Subcutaneous abdominal adipose tissue (tissue), 5 donors: ENCODE measurements at regions not wholly inside any gene's neighbourhood (a gene's known extent, or its start where the extent isn't known, plus 50 kb on each side); places are given as distances from the start of the nearest gene placed in this dataset.

ENCODE experiments used
- H3K27ac ChIP-seq: one replicate; pipeline ENCODE4 v1.7.0; 2013; ENCODE audit warnings: low read depth, mild to moderate bottlenecking, inconsistent platforms, low read length, moderate library complexity
- H3K27me3 ChIP-seq, 5 donors: one replicate each; pipeline ENCODE4 v1.7.0; 2013; ENCODE audit warnings: low read length in 5 of 5, inconsistent platforms in 1 of 5; ENCODE audit not compliant: control insufficient read depth in 5 of 5, insufficient read depth in 4 of 5
- H3K36me3 ChIP-seq, 5 donors: one replicate each; pipeline ENCODE4 v1.7.0; 2013; ENCODE audit warnings: low read length in 5 of 5; ENCODE audit not compliant: control insufficient read depth in 5 of 5, insufficient read depth in 5 of 5
- H3K4me1 ChIP-seq, 5 donors: one replicate each; pipeline ENCODE4 v1.7.0; 2013; ENCODE audit warnings: low read length in 5 of 5, mild to moderate bottlenecking in 3 of 5, moderate library complexity in 1 of 5; ENCODE audit not compliant: control insufficient read depth in 5 of 5, insufficient read depth in 5 of 5
- H3K4me3 ChIP-seq, 5 donors: one replicate each; pipeline ENCODE4 v1.7.0; 2013; ENCODE audit warnings: low read length in 5 of 5, low read depth in 1 of 5
- H3K9ac ChIP-seq, 5 donors: one replicate each; pipeline ENCODE4 v1.7.0; 2013; ENCODE audit warnings: low read length in 5 of 5, mild to moderate bottlenecking in 4 of 5, moderate library complexity in 3 of 5
- H3K9me3 ChIP-seq, 5 donors: one replicate each; pipeline ENCODE4 v1.7.0; 2013; ENCODE audit warnings: low read length in 5 of 5; ENCODE audit not compliant: control insufficient read depth in 5 of 5
- donor health status: healthy.
- donor health status: healthy.
- donor health status: healthy.
- donor health status: healthy.
- donor health status: healthy.

- peaks cover 0 to 6% (median 0%) of the 10 kb centered on the region in 5 donors for H3K27me3 ChIP-seq
- no peak overlapping the region for H3K4me3 ChIP-seq
- H3K27ac ChIP-seq: no peak overlapping the region
- H3K9me3 ChIP-seq: no peaks in the 10 kb centered on the region
- no peaks in the 10 kb centered on the region for H3K36me3 ChIP-seq
- no peak overlapping the region for H3K9ac ChIP-seq
- no peaks in the 10 kb centered on the region for H3K4me1 ChIP-seq
Measured at GRCh38 chr2:18503376-18504228, 56.9 kb downstream of the RDH14 start.

DNA sequence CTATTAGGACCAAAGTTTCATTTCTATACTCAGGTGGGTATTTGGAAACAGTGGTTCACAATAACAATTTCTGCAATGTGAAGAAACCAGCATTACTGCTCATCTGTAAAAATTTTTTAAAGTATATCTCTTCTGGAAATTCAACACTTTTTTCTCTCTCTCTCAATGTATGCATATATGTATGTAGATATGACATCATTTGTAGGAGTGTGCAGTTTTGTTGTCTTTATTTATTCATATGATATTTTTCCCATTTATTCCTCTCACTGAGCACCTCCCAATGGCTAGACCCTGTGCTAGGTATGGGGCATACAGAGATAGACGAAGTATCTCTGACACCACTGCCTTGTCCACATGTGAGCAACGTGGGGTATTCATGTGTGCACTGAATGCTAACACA, 58.3 kb downstream of the RDH14 start:
- no peak overlapping the region for H3K4me3 ChIP-seq
- no peaks in the 10 kb centered on the region for H3K36me3 ChIP-seq
- H3K4me1 ChIP-seq: no peaks in the 10 kb centered on the region
- peaks cover 0 to 6% (median 0%) of the 10 kb centered on the region in 5 donors for H3K27me3 ChIP-seq
- H3K9ac ChIP-seq: no peak overlapping the region
- no peak overlapping the region for H3K27ac ChIP-seq
- H3K9me3 ChIP-seq: no peaks in the 10 kb centered on the region

- H3K9ac ChIP-seq: no peak overlapping the region
- H3K4me1 ChIP-seq: no peaks in the 10 kb centered on the region
- no peak overlapping the region for H3K27ac ChIP-seq
- peaks cover 0 to 6% (median 0%) of the 10 kb centered on the region in 5 donors for H3K27me3 ChIP-seq
- H3K36me3 ChIP-seq: no peaks in the 10 kb centered on the region
- no peak overlapping the region for H3K4me3 ChIP-seq
- no peaks in the 10 kb centered on the region for H3K9me3 ChIP-seq
Measured at GRCh38 chr2:18501729-18502128, 58.7 kb downstream of the RDH14 start.

DNA sequence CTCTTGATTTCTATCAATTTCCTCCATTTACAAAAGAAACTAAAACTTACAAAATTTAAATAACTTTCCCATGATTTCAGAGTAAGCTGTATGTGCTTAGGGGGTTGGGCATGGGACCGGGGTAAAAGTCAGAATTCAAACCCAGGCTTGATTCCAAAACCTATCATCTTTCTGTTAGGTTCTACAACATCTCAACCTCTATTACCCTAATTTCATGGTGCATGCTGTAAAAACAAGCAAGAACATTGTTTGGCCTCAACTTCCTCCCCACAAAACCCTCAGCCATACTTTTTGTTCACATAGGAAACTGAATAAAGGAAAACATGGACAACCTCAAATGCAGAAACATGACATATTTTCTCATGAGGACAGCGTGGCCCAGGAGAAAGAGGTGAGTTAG, 59.3 kb downstream of the RDH14 start:
- H3K4me3 ChIP-seq: no peak overlapping the region
- H3K9me3 ChIP-seq: no peaks in the 10 kb centered on the region
- H3K4me1 ChIP-seq: no peaks in the 10 kb centered on the region
- peaks cover 0 to 6% (median 0%) of the 10 kb centered on the region in 5 donors for H3K27me3 ChIP-seq
- H3K9ac ChIP-seq: no peak overlapping the region
- no peaks in the 10 kb centered on the region for H3K36me3 ChIP-seq
- no peak overlapping the region for H3K27ac ChIP-seq

GRCh38 chr2:18500333-18500732, 60.1 kb downstream of the RDH14 start:
- Histone ChIP-seq H3K27me3 (no peaks in the 10 kb centered on the region), H3K4me3 (no peak overlapping the region), H3K36me3 (no peaks in the 10 kb centered on the region), H3K9ac (no peak overlapping the region), H3K27ac (no peak overlapping the region), H3K4me1 (no peaks in the 10 kb centered on the region), H3K9me3 (no peaks in the 10 kb centered on the region)

DNA sequence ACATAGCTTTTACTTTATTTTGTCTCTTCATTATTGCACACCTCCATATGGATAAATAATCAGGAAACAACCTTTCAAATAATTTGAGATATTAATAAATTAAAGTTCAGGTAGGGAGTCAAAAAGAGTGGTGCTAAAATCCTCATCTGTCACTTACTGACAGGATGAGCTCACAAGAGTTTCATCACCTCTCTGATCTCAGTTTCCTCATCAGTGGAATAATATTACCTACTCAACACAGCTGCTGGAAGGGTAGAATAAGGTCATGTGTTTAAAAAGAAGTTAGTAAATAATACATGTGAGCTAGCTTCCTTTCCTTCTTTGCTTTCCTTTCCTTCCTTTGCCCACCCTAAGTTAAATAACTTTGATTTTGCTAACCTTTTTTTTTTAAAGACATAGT, 61.9 kb downstream of the RDH14 start:
- Histone ChIP-seq H3K36me3 (no peaks in the 10 kb centered on the region), H3K4me1 (no peaks in the 10 kb centered on the region), H3K27me3 (peaks cover 0 to 5% (median 0%) of the 10 kb centered on the region in 5 donors), H3K9ac (no peak overlapping the region), H3K9me3 (no peaks in the 10 kb centered on the region), H3K27ac (no peak overlapping the region), H3K4me3 (no peak overlapping the region)

- no peak overlapping the region for H3K4me3 ChIP-seq
- H3K9me3 ChIP-seq: no peaks in the 10 kb centered on the region
- H3K9ac ChIP-seq: no peak overlapping the region
- no peaks in the 10 kb centered on the region for H3K36me3 ChIP-seq
- no peaks in the 10 kb centered on the region for H3K4me1 ChIP-seq
- H3K27ac ChIP-seq: no peak overlapping the region
- H3K27me3 ChIP-seq: peaks cover 0 to 5% (median under 1%) of the 10 kb centered on the region in 5 donors
Measured at GRCh38 chr2:18496516-18496915, 63.9 kb downstream of the RDH14 start.

GRCh38 chr2:18495058-18495457, 65.4 kb downstream of the RDH14 start:
- Histone ChIP-seq H3K27me3 (peaks cover 0 to 6% (median 5%) of the 10 kb centered on the region in 5 donors), H3K9me3 (no peaks in the 10 kb centered on the region), H3K9ac (no peak overlapping the region), H3K36me3 (no peaks in the 10 kb centered on the region), H3K4me3 (no peak overlapping the region), H3K27ac (no peak overlapping the region), H3K4me1 (no peaks in the 10 kb centered on the region)

DNA sequence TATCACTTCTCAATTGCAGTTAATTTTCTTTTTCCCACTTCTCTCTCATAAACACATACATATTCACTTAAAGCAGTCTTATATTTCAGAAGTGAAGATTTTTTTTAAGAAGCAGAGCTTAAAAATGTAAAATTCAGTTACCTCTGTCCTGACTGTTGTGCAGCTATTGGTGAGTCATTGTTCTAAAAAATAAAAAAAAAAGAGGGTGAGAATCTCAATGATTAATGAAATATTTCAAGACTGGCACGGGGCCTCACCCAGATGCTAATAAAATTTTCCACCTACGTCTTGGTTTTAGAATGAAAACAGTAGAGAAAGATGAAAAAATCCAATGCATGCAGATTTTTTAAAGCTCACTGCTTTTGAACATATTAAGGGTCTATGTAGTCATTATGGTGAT, 67.7 kb downstream of the RDH14 start:
- Histone ChIP-seq H3K27ac (no peak overlapping the region), H3K36me3 (no peaks in the 10 kb centered on the region), H3K4me1 (no peaks in the 10 kb centered on the region), H3K9ac (no peak overlapping the region), H3K27me3 (peaks cover 0 to 8% (median 5%) of the 10 kb centered on the region in 5 donors), H3K4me3 (no peak overlapping the region), H3K9me3 (no peaks in the 10 kb centered on the region)

- Histone ChIP-seq H3K9ac (no peak overlapping the region), H3K9me3 (no peaks in the 10 kb centered on the region), H3K4me1 (no peaks in the 10 kb centered on the region), H3K36me3 (no peaks in the 10 kb centered on the region), H3K27me3 (peaks cover 0 to 8% (median 5%) of the 10 kb centered on the region in 5 donors), H3K27ac (no peak overlapping the region), H3K4me3 (no peak overlapping the region)
Measured at GRCh38 chr2:18491577-18491976, 68.9 kb downstream of the RDH14 start.
